ENCODE measurements at regions not wholly inside any gene's neighbourhood (a gene's known extent, or its start where the extent isn't known, plus 50 kb on each side); places are given as distances from the start of the nearest gene placed in this dataset.

DNA sequence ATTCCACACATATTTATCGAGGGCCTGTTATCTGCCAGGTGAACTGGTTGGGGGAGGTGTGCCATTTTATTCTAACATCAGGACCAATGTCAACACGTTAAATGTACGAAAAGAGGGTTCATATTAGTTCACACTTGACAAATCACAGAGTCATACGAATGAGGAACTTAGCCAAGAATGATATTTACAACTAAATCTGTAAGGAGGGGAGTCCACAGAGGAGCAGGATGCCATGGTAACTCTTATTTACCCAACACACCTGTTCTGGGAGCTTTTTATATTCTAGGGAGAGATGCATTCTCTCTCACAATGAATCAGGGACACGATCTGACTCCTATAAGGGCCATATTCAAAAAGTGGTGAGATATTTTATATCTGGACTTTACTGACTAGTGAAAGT is 144.1 kb downstream of the CDC42EP3 start:
- TF ChIP-seq, protein P1, sequence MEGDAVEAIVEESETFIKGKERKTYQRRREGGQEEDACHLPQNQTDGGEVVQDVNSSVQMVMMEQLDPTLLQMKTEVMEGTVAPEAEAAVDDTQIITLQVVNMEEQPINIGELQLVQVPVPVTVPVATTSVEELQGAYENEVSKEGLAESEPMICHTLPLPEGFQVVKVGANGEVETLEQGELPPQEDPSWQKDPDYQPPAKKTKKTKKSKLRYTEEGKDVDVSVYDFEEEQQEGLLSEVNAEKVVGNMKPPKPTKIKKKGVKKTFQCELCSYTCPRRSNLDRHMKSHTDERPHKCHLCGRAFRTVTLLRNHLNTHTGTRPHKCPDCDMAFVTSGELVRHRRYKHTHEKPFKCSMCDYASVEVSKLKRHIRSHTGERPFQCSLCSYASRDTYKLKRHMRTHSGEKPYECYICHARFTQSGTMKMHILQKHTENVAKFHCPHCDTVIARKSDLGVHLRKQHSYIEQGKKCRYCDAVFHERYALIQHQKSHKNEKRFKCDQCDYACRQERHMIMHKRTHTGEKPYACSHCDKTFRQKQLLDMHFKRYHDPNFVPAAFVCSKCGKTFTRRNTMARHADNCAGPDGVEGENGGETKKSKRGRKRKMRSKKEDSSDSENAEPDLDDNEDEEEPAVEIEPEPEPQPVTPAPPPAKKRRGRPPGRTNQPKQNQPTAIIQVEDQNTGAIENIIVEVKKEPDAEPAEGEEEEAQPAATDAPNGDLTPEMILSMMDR (conservative IDR thresholded peaks at IDR 0.05; ENCODE audit: low read length) = no peak
- no peak for TF ChIP-seq EZH2phosphoT487 (IDR thresholded peaks at IDR 0.05; ENCODE audit: borderline replicate concordance, low read depth, low read length)
